ENCODE measurements at regions not wholly inside any gene's neighbourhood (a gene's known extent, or its start where the extent isn't known, plus 50 kb on each side); places are given as distances from the start of the nearest gene placed in this dataset.
"Not testable (repeated sequence)": the region's sequence is repeated elsewhere in the genome, so short reads cannot be mapped to it uniquely, and the experiment has no call there.

GRCh38 chr3:170653801-170654200 lies 67.9 kb upstream of the SLC7A14 start:
- TF ChIP-seq CTCF (IDR thresholded peaks at IDR 0.05) = no peak
- Mint-ChIP-seq H3K27ac (no peak overlapping the region), H3K36me3 (ENCODE audit: low read depth) (no peaks in the 10 kb centered on the region), H3K9me3 (no peaks in the 10 kb centered on the region), H3K27me3 (peaks cover 42% of the 10 kb centered on the region), H3K4me3 (no peak overlapping the region), H3K4me1 (no peaks in the 10 kb centered on the region)
- ATAC-seq (ENCODE audit: low read depth) = no peak
- POLR2A ChIA-PET = no interaction called here
- intact Hi-C loops (cut with micrococcal nuclease) = no loop called here
- CTCF ChIA-PET = no interaction called here
- no peak for DNase-seq

GRCh38 chr3:170651260-170651845 lies 65.5 kb upstream of the SLC7A14 start:
- Mint-ChIP-seq H3K9me3 (no peaks in the 10 kb centered on the region), H3K27ac (no peak overlapping the region), H3K27me3 (peaks cover 46% of the 10 kb centered on the region), H3K36me3 (ENCODE audit: low read depth) (no peaks in the 10 kb centered on the region), H3K4me3 (no peak overlapping the region), H3K4me1 (no peaks in the 10 kb centered on the region)
- intact Hi-C loops (cut with micrococcal nuclease) = no loop called here
- POLR2A ChIA-PET = no interaction called here
- DNase-seq = no peak
- no peak for TF ChIP-seq CTCF (IDR thresholded peaks at IDR 0.05)
- CTCF ChIA-PET = no interaction called here
- no peak for ATAC-seq (ENCODE audit: low read depth)

- H3K36me3 Mint-ChIP-seq (ENCODE audit: low read depth); H3K4me3 Mint-ChIP-seq; POLR2A ChIA-PET; CTCF ChIA-PET; ATAC-seq (ENCODE audit: low read depth); H3K9me3 Mint-ChIP-seq; DNase-seq; H3K4me1 Mint-ChIP-seq; intact Hi-C loops (cut with micrococcal nuclease); H3K27ac Mint-ChIP-seq: not testable (repeated sequence)
- peaks cover 48% of the 10 kb centered on the region for H3K27me3 Mint-ChIP-seq
Measured at GRCh38 chr3:170650557-170650956, 64.7 kb upstream of the SLC7A14 start.

- no peak for TF ChIP-seq CTCF (IDR thresholded peaks at IDR 0.05)
- intact Hi-C loops (cut with micrococcal nuclease) = no loop called here
- ATAC-seq (ENCODE audit: low read depth) = no peak
- ChIA-PET CTCF (no interaction called here), POLR2A (no interaction called here)
- no peak overlapping the region for H3K4me3 Mint-ChIP-seq
- H3K9me3 Mint-ChIP-seq = peaks cover 4% of the 10 kb centered on the region
- peaks cover 50% of the 10 kb centered on the region for H3K27me3 Mint-ChIP-seq
- H3K4me1 Mint-ChIP-seq = no peaks in the 10 kb centered on the region
- H3K27ac Mint-ChIP-seq = no peak overlapping the region
- no peaks in the 10 kb centered on the region for H3K36me3 Mint-ChIP-seq (ENCODE audit: low read depth)
- no peak for DNase-seq
Measured at GRCh38 chr3:170644711-170645110, 58.8 kb upstream of the SLC7A14 start.

GRCh38 chr3:170643831-170644230 lies 58.0 kb upstream of the SLC7A14 start:
- H3K27me3 Mint-ChIP-seq = peaks cover 51% of the 10 kb centered on the region
- no peaks in the 10 kb centered on the region for H3K4me1 Mint-ChIP-seq
- no peak overlapping the region for H3K4me3 Mint-ChIP-seq
- peaks cover 4% of the 10 kb centered on the region for H3K9me3 Mint-ChIP-seq
- DNase-seq (no peak), ATAC-seq (ENCODE audit: low read depth) (no peak)
- H3K36me3 Mint-ChIP-seq (ENCODE audit: low read depth) = no peaks in the 10 kb centered on the region
- ChIA-PET CTCF (no interaction called here), POLR2A (no interaction called here)
- intact Hi-C loops (cut with micrococcal nuclease) = no loop called here
- H3K27ac Mint-ChIP-seq = no peak overlapping the region
- TF ChIP-seq CTCF (IDR thresholded peaks at IDR 0.05) = no peak
